Esophagus (tissue), 2 donors: ENCODE measurements at regions not wholly inside any gene's neighbourhood (a gene's known extent, or its start where the extent isn't known, plus 50 kb on each side); places are given as distances from the start of the nearest gene placed in this dataset.

Experiments used
- H3K27ac ChIP-seq, 2 donors: one replicate each; pipeline ENCODE4 v1.5.1; 2013; ENCODE audit warnings: low read depth in 2 of 2, mild to moderate bottlenecking in 2 of 2, inconsistent platforms in 1 of 2, low read length in 1 of 2, moderate library complexity in 1 of 2
- H3K27me3 ChIP-seq, 2 donors: one replicate each; pipeline ENCODE4 v1.6.1; 2013; ENCODE audit warnings: low read length in 2 of 2, control low read depth in 1 of 2, mild to moderate bottlenecking in 1 of 2; ENCODE audit not compliant: insufficient read depth in 2 of 2, control insufficient read depth in 1 of 2
- H3K36me3 ChIP-seq, 2 donors: one replicate each; pipeline ENCODE4 v1.6.1; 2013; ENCODE audit warnings: low read length in 1 of 2; ENCODE audit not compliant: control insufficient read depth in 2 of 2, insufficient read depth in 2 of 2
- H3K4me1 ChIP-seq, 2 donors: one replicate each; pipeline ENCODE4 v1.6.1; 2013; ENCODE audit warnings: low read length in 1 of 2; ENCODE audit not compliant: control insufficient read depth in 2 of 2, insufficient read depth in 2 of 2
- H3K4me3 ChIP-seq, 2 donors: one replicate each; pipeline ENCODE4 v1.5.1; 2013; ENCODE audit warnings: low read length in 2 of 2, mild to moderate bottlenecking in 2 of 2, low read depth in 1 of 2, moderate library complexity in 1 of 2
- H3K9me3 ChIP-seq, 2 donors: one replicate each; pipeline ENCODE4 v1.6.1; 2013; ENCODE audit warnings: mild to moderate bottlenecking in 2 of 2, low read depth in 1 of 2, low read length in 1 of 2, moderate library complexity in 1 of 2; ENCODE audit not compliant: control insufficient read depth in 2 of 2, insufficient read depth in 1 of 2
- WGBS, 2 donors: extraction: QIAGEN DNeasy Blood & Tissue Kit; methylation state at CpG; one replicate each; pipeline ENCODE4 v1.1.7; 2013; 5-methylcytosine and 5-hydroxymethylcytosine counted together
- donor health status: healthy with polysubstance abuse.
- donor health status: Bipolar disorder and iron deficiency.

GRCh38 chr5:133905424-133905823 is 63.0 kb downstream of the C5orf15 start:
- Histone ChIP-seq H3K9me3 (no peaks in the 10 kb centered on the region), H3K4me1 (no peaks in the 10 kb centered on the region), H3K36me3 (no peaks in the 10 kb centered on the region), H3K4me3 (no peak overlapping the region), H3K27ac (no peak overlapping the region), H3K27me3 (no peaks in the 10 kb centered on the region)
- WGBS, 2 donors = 85 to 87% methylated on average over 8 of the region's 8 CpGs

- Histone ChIP-seq H3K36me3 (no peaks in the 10 kb centered on the region), H3K27ac (no peak overlapping the region), H3K27me3 (no peaks in the 10 kb centered on the region), H3K4me3 (no peak overlapping the region), H3K9me3 (no peaks in the 10 kb centered on the region), H3K4me1 (no peaks in the 10 kb centered on the region)
- 86 to 89% methylated on average over 8 of the region's 8 CpGs for WGBS, 2 donors
These were observed 63.8 kb downstream of the C5orf15 start for GRCh38 chr5:133904641-133905040.

GRCh38 chr5:133902511-133903118 is 65.8 kb downstream of the C5orf15 start:
- Histone ChIP-seq H3K36me3 (no peaks in the 10 kb centered on the region), H3K27ac (no peak overlapping the region), H3K27me3 (no peaks in the 10 kb centered on the region), H3K4me1 (no peaks in the 10 kb centered on the region), H3K4me3 (no peak overlapping the region), H3K9me3 (no peaks in the 10 kb centered on the region)
- 83 to 86% methylated on average over 11 of the region's 11 CpGs for WGBS, 2 donors

- no peaks in the 10 kb centered on the region for H3K27me3 ChIP-seq
- no peak overlapping the region for H3K4me3 ChIP-seq
- no peaks in the 10 kb centered on the region for H3K36me3 ChIP-seq
- H3K27ac ChIP-seq = no peak overlapping the region
- no peaks in the 10 kb centered on the region for H3K9me3 ChIP-seq
- no peaks in the 10 kb centered on the region for H3K4me1 ChIP-seq
- 86 to 87% methylated on average over 15 of the region's 15 CpGs for WGBS, 2 donors
These were observed 67.7 kb downstream of the C5orf15 start for GRCh38 chr5:133900534-133901270.

- Histone ChIP-seq H3K4me3 (no peak overlapping the region), H3K9me3 (no peaks in the 10 kb centered on the region), H3K27ac (no peak overlapping the region), H3K36me3 (no peaks in the 10 kb centered on the region), H3K27me3 (no peaks in the 10 kb centered on the region), H3K4me1 (no peaks in the 10 kb centered on the region)
- WGBS, 2 donors = 73 to 86% methylated on average over 4 of the region's 4 CpGs
These were observed 68.9 kb downstream of the C5orf15 start for GRCh38 chr5:133899506-133899905.

- Histone ChIP-seq H3K4me3 (no peak overlapping the region), H3K36me3 (no peaks in the 10 kb centered on the region), H3K27ac (no peak overlapping the region), H3K27me3 (no peaks in the 10 kb centered on the region), H3K4me1 (no peaks in the 10 kb centered on the region), H3K9me3 (no peaks in the 10 kb centered on the region)
- 78 to 88% methylated on average over 3 of the region's 3 CpGs for WGBS, 2 donors
These were observed 70.0 kb downstream of the C5orf15 start for GRCh38 chr5:133898440-133898839.

- 64 to 70% methylated on average over 4 of the region's 4 CpGs for WGBS, 2 donors
- no peaks in the 10 kb centered on the region for H3K4me1 ChIP-seq
- no peaks in the 10 kb centered on the region for H3K27me3 ChIP-seq
- no peaks in the 10 kb centered on the region for H3K9me3 ChIP-seq
- H3K4me3 ChIP-seq = no peak overlapping the region
- no peak overlapping the region for H3K27ac ChIP-seq
- H3K36me3 ChIP-seq = no peaks in the 10 kb centered on the region
These were observed 71.0 kb downstream of the C5orf15 start for GRCh38 chr5:133897431-133897830.

GRCh38 chr5:133896873-133897272 is 71.6 kb downstream of the C5orf15 start:
- Histone ChIP-seq H3K4me1 (no peaks in the 10 kb centered on the region), H3K9me3 (no peaks in the 10 kb centered on the region), H3K36me3 (no peaks in the 10 kb centered on the region), H3K27ac (no peak overlapping the region), H3K4me3 (no peak overlapping the region), H3K27me3 (no peaks in the 10 kb centered on the region)
- WGBS, 2 donors = 80 to 84% methylated on average over 2 of the region's 2 CpGs

GRCh38 chr5:133895979-133896845 is 72.2 kb downstream of the C5orf15 start:
- Histone ChIP-seq H3K4me3 (no peak overlapping the region), H3K27me3 (no peaks in the 10 kb centered on the region), H3K4me1 (no peaks in the 10 kb centered on the region), H3K9me3 (no peaks in the 10 kb centered on the region), H3K27ac (no peak overlapping the region), H3K36me3 (no peaks in the 10 kb centered on the region)
- WGBS, 2 donors = 78 to 88% methylated on average over 7 of the region's 7 CpGs
